Uterus (tissue), 3 donors: ENCODE measurements at regions not wholly inside any gene's neighbourhood (a gene's known extent, or its start where the extent isn't known, plus 50 kb on each side); places are given as distances from the start of the nearest gene placed in this dataset.

Source experiments
- DNase-seq, 2 donors: peaks; one replicate each; pipeline ENCODE4 v3.0.0-alpha.2; 2019 to 2020
- H3K27ac ChIP-seq, 2 donors: fragments of 200-600 bp; sonication (generic); 1 replicate in 1 of 2; 2 replicates in 1 of 2; pipeline ENCODE4 v1.5.1; 2016 to 2018
- H3K27me3 ChIP-seq, 2 donors: fragments of 200-600 bp; sonication (generic); one replicate each; pipeline ENCODE4 v1.5.1; 2018 to 2019; ENCODE audit warnings: control low read depth in 1 of 2
- H3K36me3 ChIP-seq, 2 donors: fragments of 200-600 bp; sonication (generic); one replicate each; pipeline ENCODE4 v1.5.1; 2019; ENCODE audit warnings: control low read depth in 1 of 2
- H3K4me1 ChIP-seq, 2 donors: fragments of 200-600 bp; sonication (generic); one replicate each; pipeline ENCODE4 v1.5.1; 2018 to 2019; ENCODE audit warnings: control low read depth in 1 of 2
- H3K4me3 ChIP-seq, 2 donors: fragments of 200-600 bp; sonication (generic); 1 replicate in 1 of 2; 2 replicates in 1 of 2; pipeline ENCODE4 v1.5.1; 2018 to 2019; ENCODE audit warnings: mild to moderate bottlenecking in 1 of 2
- H3K9me3 ChIP-seq, 2 donors: fragments of 200-600 bp; sonication (generic); one replicate each; pipeline ENCODE4 v1.5.1; 2019; ENCODE audit warnings: control low read depth in 1 of 2
- POLR2A ChIP-seq, 2 donors: fragments of 450-650 bp; IDR thresholded peaks; one replicate each; pipeline ENCODE4 v1.6.1; 2016; ENCODE audit warnings: antibody characterized with exemption in 2 of 2, mild to moderate bottlenecking in 1 of 2, moderate library complexity in 1 of 2
- intact Hi-C: fragments of 100-400 bp; cut with DNase I; formaldehyde crosslinking; loops from one replicate; pipeline ENCODE4 v1.15.1; 2023; ENCODE audit warnings: low total_unique reads
- TF ChIP-seq, protein P1 (sequence below), 4 experiments: fragments of 200-600 bp in 2 of 4; fragments of 450-650 bp in 2 of 4; sonication (generic) in 2 of 4; IDR thresholded peaks; one replicate each; pipeline ENCODE4 v1.5.1; 2016 to 2019; ENCODE audit warnings: antibody characterized with exemption in 4 of 4, mild to moderate bottlenecking in 2 of 4, moderate library complexity in 1 of 4
- donor health status: DM: yes; HTN: yes; CAD: no.

- Histone ChIP-seq H3K27me3 (no peaks in the 10 kb centered on the region), H3K4me3 (no peak overlapping the region), H3K4me1 (peaks cover 0 to 3% of the 10 kb centered on the region in 2 donors), H3K9me3 (no peaks in the 10 kb centered on the region), H3K27ac (no peak overlapping the region), H3K36me3 (no peaks in the 10 kb centered on the region)
- no peak for DNase-seq
- intact Hi-C loops, result no loop called here
- TF ChIP-seq, protein P1, sequence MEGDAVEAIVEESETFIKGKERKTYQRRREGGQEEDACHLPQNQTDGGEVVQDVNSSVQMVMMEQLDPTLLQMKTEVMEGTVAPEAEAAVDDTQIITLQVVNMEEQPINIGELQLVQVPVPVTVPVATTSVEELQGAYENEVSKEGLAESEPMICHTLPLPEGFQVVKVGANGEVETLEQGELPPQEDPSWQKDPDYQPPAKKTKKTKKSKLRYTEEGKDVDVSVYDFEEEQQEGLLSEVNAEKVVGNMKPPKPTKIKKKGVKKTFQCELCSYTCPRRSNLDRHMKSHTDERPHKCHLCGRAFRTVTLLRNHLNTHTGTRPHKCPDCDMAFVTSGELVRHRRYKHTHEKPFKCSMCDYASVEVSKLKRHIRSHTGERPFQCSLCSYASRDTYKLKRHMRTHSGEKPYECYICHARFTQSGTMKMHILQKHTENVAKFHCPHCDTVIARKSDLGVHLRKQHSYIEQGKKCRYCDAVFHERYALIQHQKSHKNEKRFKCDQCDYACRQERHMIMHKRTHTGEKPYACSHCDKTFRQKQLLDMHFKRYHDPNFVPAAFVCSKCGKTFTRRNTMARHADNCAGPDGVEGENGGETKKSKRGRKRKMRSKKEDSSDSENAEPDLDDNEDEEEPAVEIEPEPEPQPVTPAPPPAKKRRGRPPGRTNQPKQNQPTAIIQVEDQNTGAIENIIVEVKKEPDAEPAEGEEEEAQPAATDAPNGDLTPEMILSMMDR (IDR thresholded peaks at IDR 0.05), result no peak
- TF ChIP-seq POLR2A (IDR thresholded peaks at IDR 0.05), result no peak
Measured at GRCh38 chr3:177467247-177467985, 270.1 kb upstream of the TBL1XR1 start.

DNA sequence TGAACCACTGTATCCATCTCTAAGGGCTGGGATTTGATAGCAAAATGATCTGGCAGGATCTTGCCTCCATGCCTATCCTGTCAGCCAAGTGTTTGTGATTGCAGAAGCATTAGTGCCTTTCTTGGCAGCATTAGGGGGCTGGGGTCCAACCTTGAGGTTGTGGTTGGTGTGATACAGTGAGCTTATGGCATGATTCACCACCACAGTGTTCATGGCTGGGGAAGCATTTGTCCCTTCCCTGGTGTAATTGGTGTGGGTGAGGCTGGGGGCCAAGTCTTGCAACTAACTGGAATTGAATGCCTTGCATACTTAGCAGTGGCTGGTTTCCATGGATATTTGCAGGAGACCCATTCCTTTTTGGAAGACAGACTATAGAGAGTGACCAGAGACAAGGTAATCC, 271.0 kb upstream of the TBL1XR1 start:
- Histone ChIP-seq H3K4me1 (peaks cover 0 to 3% of the 10 kb centered on the region in 2 donors), H3K4me3 (no peak overlapping the region), H3K27ac (no peak overlapping the region), H3K36me3 (no peaks in the 10 kb centered on the region), H3K9me3 (no peaks in the 10 kb centered on the region), H3K27me3 (no peaks in the 10 kb centered on the region)
- TF ChIP-seq POLR2A (IDR thresholded peaks at IDR 0.05), result no peak
- TF ChIP-seq, protein P1 (IDR thresholded peaks at IDR 0.05), result no peak
- no peak for DNase-seq
- intact Hi-C loops, result no loop called here

DNA sequence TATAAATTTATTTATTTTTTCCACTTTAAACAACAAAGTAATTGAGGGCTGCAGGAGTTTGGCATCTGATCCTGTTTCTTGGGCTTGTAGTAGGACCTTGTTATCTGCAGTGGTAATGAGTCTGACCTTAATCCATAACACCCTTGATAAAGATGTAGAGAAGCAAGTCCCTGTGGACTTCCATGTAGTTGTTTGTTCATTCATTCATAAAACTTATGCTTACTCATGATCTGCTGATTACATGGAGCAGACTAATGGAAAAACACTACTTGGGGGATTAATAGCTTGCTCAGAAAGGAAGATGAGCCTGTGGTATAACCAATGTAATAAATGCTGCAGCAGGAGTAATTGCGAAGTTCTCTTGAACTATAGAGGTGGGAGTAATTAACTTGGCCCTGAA, 271.5 kb upstream of the TBL1XR1 start:
- Histone ChIP-seq H3K9me3 (no peaks in the 10 kb centered on the region), H3K27me3 (no peaks in the 10 kb centered on the region), H3K4me1 (no peaks in the 10 kb centered on the region), H3K36me3 (no peaks in the 10 kb centered on the region), H3K27ac (no peak overlapping the region), H3K4me3 (no peak overlapping the region)
- TF ChIP-seq POLR2A (IDR thresholded peaks at IDR 0.05), result no peak
- TF ChIP-seq, protein P1 (IDR thresholded peaks at IDR 0.05), result no peak
- DNase-seq, result no peak
- intact Hi-C loops, result no loop called here

DNA sequence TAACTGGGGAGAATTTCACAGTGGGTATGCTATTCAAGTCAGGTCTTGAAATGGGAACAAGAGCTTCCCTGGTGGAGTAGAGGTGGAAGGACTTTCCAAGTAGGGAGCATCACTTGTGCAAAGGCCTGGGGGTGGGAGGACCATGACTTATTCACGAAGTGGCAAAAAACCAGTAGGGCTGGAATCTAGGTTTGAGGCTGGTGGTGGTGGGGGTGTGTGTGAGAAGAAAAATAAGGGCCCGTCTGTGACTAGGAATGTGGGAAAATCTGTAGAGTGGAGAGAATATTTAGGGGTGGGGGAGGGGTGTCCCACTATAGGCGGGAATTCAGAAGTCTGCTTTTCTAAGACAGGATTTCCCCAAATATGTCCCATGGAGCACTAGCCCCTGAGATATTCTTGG, 271.9 kb upstream of the TBL1XR1 start:
- Histone ChIP-seq H3K27ac (no peak overlapping the region), H3K27me3 (no peaks in the 10 kb centered on the region), H3K4me3 (no peak overlapping the region), H3K36me3 (no peaks in the 10 kb centered on the region), H3K9me3 (no peaks in the 10 kb centered on the region), H3K4me1 (no peaks in the 10 kb centered on the region)
- no peak for TF ChIP-seq POLR2A (IDR thresholded peaks at IDR 0.05)
- TF ChIP-seq, protein P1 (IDR thresholded peaks at IDR 0.05), result no peak
- intact Hi-C loops, result no loop called here
- DNase-seq, result no peak

DNA sequence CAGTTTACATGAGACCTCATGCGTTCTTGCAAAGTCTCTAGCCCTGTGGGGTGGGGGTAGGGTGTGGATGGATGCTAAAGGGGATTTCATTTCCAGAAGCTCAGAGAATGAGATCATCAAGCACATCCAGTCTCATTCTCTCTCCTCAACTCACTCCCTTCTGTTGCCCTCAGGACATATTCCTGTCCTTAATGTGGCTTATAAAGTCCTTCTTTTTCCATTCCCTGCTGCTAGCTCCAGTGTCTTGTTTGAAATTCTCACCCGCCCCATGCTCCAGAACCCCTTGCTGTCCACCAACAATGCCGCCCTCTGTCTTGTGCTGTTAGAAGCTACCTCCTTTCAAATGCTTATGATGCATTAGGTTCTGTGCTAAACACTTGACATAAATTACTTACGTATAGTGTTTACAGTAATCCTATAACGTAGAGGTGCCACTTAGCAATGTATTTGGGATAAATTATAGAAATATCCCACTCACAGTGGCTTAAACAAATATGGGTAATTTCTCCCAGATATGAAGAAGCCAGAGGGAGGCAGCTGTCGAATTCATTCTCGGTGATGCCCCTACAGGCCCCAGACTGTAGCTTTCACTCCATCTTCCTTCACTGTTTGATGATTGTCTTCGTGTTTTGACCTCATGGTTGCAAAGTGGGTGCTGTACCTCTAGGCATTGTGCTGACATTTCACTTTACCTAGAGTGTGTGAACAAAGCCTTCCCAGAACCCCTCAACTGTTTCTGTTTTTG, 273.1 kb upstream of the TBL1XR1 start:
- H3K4me1 ChIP-seq, result no peaks in the 10 kb centered on the region
- DNase-seq, result no peak
- no peak overlapping the region for H3K4me3 ChIP-seq
- TF ChIP-seq POLR2A (IDR thresholded peaks at IDR 0.05), result no peak
- TF ChIP-seq, protein P1 (IDR thresholded peaks at IDR 0.05), result no peak
- H3K27ac ChIP-seq, result no peak overlapping the region
- intact Hi-C loops, result no loop called here
- no peaks in the 10 kb centered on the region for H3K36me3 ChIP-seq
- no peaks in the 10 kb centered on the region for H3K27me3 ChIP-seq
- no peaks in the 10 kb centered on the region for H3K9me3 ChIP-seq
